ENCODE measurements at regions not wholly inside any gene's neighbourhood (a gene's known extent, or its start where the extent isn't known, plus 50 kb on each side); places are given as distances from the start of the nearest gene placed in this dataset.

GRCh38 chr11:105491394-105491793 is 118.5 kb upstream of the GRIA4 start:
- TF ChIP-seq, protein P1, sequence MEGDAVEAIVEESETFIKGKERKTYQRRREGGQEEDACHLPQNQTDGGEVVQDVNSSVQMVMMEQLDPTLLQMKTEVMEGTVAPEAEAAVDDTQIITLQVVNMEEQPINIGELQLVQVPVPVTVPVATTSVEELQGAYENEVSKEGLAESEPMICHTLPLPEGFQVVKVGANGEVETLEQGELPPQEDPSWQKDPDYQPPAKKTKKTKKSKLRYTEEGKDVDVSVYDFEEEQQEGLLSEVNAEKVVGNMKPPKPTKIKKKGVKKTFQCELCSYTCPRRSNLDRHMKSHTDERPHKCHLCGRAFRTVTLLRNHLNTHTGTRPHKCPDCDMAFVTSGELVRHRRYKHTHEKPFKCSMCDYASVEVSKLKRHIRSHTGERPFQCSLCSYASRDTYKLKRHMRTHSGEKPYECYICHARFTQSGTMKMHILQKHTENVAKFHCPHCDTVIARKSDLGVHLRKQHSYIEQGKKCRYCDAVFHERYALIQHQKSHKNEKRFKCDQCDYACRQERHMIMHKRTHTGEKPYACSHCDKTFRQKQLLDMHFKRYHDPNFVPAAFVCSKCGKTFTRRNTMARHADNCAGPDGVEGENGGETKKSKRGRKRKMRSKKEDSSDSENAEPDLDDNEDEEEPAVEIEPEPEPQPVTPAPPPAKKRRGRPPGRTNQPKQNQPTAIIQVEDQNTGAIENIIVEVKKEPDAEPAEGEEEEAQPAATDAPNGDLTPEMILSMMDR (conservative IDR thresholded peaks at IDR 0.05 in 1 of 2, IDR thresholded peaks at IDR 0.05 in 1 of 2; ENCODE audit: extremely low read depth in 1 of 2, insufficient read depth in 1 of 2, low read depth in 1 of 2, low read length in 2 of 2): no peak
- TF ChIP-seq EZH2 (IDR thresholded peaks at IDR 0.05; ENCODE audit: borderline replicate concordance, low read length): no peak

All from mammary epithelial cell (primary cell).